ENCODE measurements at regions not wholly inside any gene's neighbourhood (a gene's known extent, or its start where the extent isn't known, plus 50 kb on each side); places are given as distances from the start of the nearest gene placed in this dataset.

GRCh38 chr2:2558476-2558875 is 227.4 kb upstream of the MYT1L start:
- RAD21 ChIA-PET (ENCODE audit: low non-redundant PET in 1 of 2, low total read pairs in 2 of 2, uncharacterized antibody in 2 of 2, unreplicated experiment in 2 of 2): no interaction called here
- Histone ChIP-seq H3K4me1 (ENCODE audit: control insufficient read depth in 1 of 2, insufficient read depth in 2 of 2, low read length in 2 of 2) (no peaks in the 10 kb centered on the region), H4K20me1 (ENCODE audit: insufficient read depth) (no peaks in the 10 kb centered on the region), H3K36me3 (ENCODE audit: control insufficient read depth in 1 of 2, insufficient read depth in 2 of 2, low read length in 2 of 2) (no peaks in the 10 kb centered on the region), H3K4me3 (replicated peaks in 1 of 2; ENCODE audit: low read depth in 1 of 2, low read length in 2 of 2) (no peak overlapping the region), H3K27ac (ENCODE audit: low read depth, low read length) (no peak overlapping the region), H3K9me3 (ENCODE audit: control insufficient read depth in 1 of 2, insufficient read depth in 1 of 2, low read depth in 1 of 2, low read length in 2 of 2) (no peaks in the 10 kb centered on the region), H3K4me2 (ENCODE audit: low read length) (no peak overlapping the region), H3K9ac (ENCODE audit: low read length) (no peak overlapping the region), H3K27me3 (ENCODE audit: insufficient read depth, low read length) (no peaks in the 10 kb centered on the region), H3K9me2 (ENCODE audit: insufficient read depth) (no peaks in the 10 kb centered on the region), H3K79me2 (ENCODE audit: insufficient read depth, low read length) (no peaks in the 10 kb centered on the region), H2AFZ (ENCODE audit: low read depth, low read length, poor library complexity, severe bottlenecking) (no peak overlapping the region)
- DNase-seq (ENCODE audit: low read depth, low spot score): no peak
- CTCF ChIA-PET: no interaction called here
- no TSS peak for BruUV-seq (replicated peaks)
- POLR2A ChIA-PET: no interaction called here
- no peak for ATAC-seq
- no peak for TF ChIP-seq YY1 (IDR thresholded peaks at IDR 0.05; ENCODE audit: extremely low read depth, insufficient replicate concordance, low read depth, low read length)
- TF ChIP-seq ZNF274 (IDR thresholded peaks at IDR 0.05; ENCODE audit: low read depth, low read length): no peak
- no peak for TF ChIP-seq SIN3A (IDR thresholded peaks at IDR 0.05; ENCODE audit: low read depth)
- no peak for TF ChIP-seq POLR2AphosphoS5 (IDR thresholded peaks at IDR 0.05; ENCODE audit: low read depth, low read length)
- TF ChIP-seq CEBPB (IDR thresholded peaks at IDR 0.05; ENCODE audit: low read depth): no peak
- no peak for TF ChIP-seq ZBTB33 (IDR thresholded peaks at IDR 0.05; ENCODE audit: extremely low read depth, insufficient replicate concordance, low read length)
- TF ChIP-seq ELF1 (IDR thresholded peaks at IDR 0.05; ENCODE audit: borderline replicate concordance, low read depth): no peak
- TF ChIP-seq EZH2 (IDR thresholded peaks at IDR 0.05): no peak
- no peak for TF ChIP-seq SP1 (IDR thresholded peaks at IDR 0.05; ENCODE audit: low read depth)
- intact Hi-C loops (cut with micrococcal nuclease): no loop called here

GRCh38 chr2:2557475-2557874 is 226.4 kb upstream of the MYT1L start:
- RAD21 ChIA-PET (ENCODE audit: low non-redundant PET in 1 of 2, low total read pairs in 2 of 2, uncharacterized antibody in 2 of 2, unreplicated experiment in 2 of 2): no interaction called here
- TF ChIP-seq ZNF274 (IDR thresholded peaks at IDR 0.05; ENCODE audit: low read depth, low read length) (no peak), ELF1 (IDR thresholded peaks at IDR 0.05; ENCODE audit: borderline replicate concordance, low read depth) (no peak), REST (IDR thresholded peaks at IDR 0.05; ENCODE audit: low read depth) (no peak), SP1 (IDR thresholded peaks at IDR 0.05; ENCODE audit: low read depth) (no peak), SRF (IDR thresholded peaks at IDR 0.05; ENCODE audit: low read depth) (no peak)
- no peak for ATAC-seq
- no peak overlapping the region for H3K4me3 ChIP-seq (replicated peaks in 1 of 2; ENCODE audit: low read depth in 1 of 2, low read length in 2 of 2)
- H3K9ac ChIP-seq (ENCODE audit: low read length): no peak overlapping the region
- BruUV-seq (replicated peaks): no TSS peak
- no peak for DNase-seq (ENCODE audit: low read depth, low spot score)
- no peaks in the 10 kb centered on the region for H4K20me1 ChIP-seq (ENCODE audit: insufficient read depth)
- no peaks in the 10 kb centered on the region for H3K9me3 ChIP-seq (ENCODE audit: control insufficient read depth in 1 of 2, insufficient read depth in 1 of 2, low read depth in 1 of 2, low read length in 2 of 2)
- intact Hi-C loops (cut with micrococcal nuclease): no loop called here
- no peak overlapping the region for H3K4me2 ChIP-seq (ENCODE audit: low read length)
- no peaks in the 10 kb centered on the region for H3K4me1 ChIP-seq (ENCODE audit: control insufficient read depth in 1 of 2, insufficient read depth in 2 of 2, low read length in 2 of 2)
- H3K27me3 ChIP-seq (ENCODE audit: insufficient read depth, low read length): no peaks in the 10 kb centered on the region
- no peak overlapping the region for H3K27ac ChIP-seq (ENCODE audit: low read depth, low read length)
- H3K36me3 ChIP-seq (ENCODE audit: control insufficient read depth in 1 of 2, insufficient read depth in 2 of 2, low read length in 2 of 2): no peaks in the 10 kb centered on the region
- H2AFZ ChIP-seq (ENCODE audit: low read depth, low read length, poor library complexity, severe bottlenecking): no peak overlapping the region
- CTCF ChIA-PET: no interaction called here
- H3K79me2 ChIP-seq (ENCODE audit: insufficient read depth, low read length): no peaks in the 10 kb centered on the region
- no peaks in the 10 kb centered on the region for H3K9me2 ChIP-seq (ENCODE audit: insufficient read depth)
- POLR2A ChIA-PET: no interaction called here

Measured in HCT116 (cell line).